Neural progenitor cell (in vitro differentiated cells): ENCODE measurements at regions not wholly inside any gene's neighbourhood (a gene's known extent, or its start where the extent isn't known, plus 50 kb on each side); places are given as distances from the start of the nearest gene placed in this dataset.

Source experiments
- EZH2 ChIP-seq: fragments of 200-600 bp; sonication (generic); IDR thresholded peaks from 2 replicates; pipeline ENCODE4 v1.6.1; 2017; ENCODE audit warnings: antibody characterized with exemption, mild to moderate bottlenecking, moderate library complexity
- EZH2phosphoT487 ChIP-seq: fragments of 200-600 bp; sonication (generic); IDR thresholded peaks from 2 replicates; pipeline ENCODE4 v1.6.1; 2017; ENCODE audit warnings: antibody characterized with exemption
- TF ChIP-seq, protein P1 (sequence below): fragments of 200-600 bp; sonication (generic); IDR thresholded peaks from 2 replicates; pipeline ENCODE4 v1.5.1; 2017; ENCODE audit warnings: antibody characterized with exemption, mild to moderate bottlenecking

GRCh38 chr2:20897874-20898453, 75.1 kb upstream of the LDAH start:
- TF ChIP-seq, protein P1, sequence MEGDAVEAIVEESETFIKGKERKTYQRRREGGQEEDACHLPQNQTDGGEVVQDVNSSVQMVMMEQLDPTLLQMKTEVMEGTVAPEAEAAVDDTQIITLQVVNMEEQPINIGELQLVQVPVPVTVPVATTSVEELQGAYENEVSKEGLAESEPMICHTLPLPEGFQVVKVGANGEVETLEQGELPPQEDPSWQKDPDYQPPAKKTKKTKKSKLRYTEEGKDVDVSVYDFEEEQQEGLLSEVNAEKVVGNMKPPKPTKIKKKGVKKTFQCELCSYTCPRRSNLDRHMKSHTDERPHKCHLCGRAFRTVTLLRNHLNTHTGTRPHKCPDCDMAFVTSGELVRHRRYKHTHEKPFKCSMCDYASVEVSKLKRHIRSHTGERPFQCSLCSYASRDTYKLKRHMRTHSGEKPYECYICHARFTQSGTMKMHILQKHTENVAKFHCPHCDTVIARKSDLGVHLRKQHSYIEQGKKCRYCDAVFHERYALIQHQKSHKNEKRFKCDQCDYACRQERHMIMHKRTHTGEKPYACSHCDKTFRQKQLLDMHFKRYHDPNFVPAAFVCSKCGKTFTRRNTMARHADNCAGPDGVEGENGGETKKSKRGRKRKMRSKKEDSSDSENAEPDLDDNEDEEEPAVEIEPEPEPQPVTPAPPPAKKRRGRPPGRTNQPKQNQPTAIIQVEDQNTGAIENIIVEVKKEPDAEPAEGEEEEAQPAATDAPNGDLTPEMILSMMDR: no peak
- TF ChIP-seq EZH2: no peak
- TF ChIP-seq EZH2phosphoT487: no peak
